ENCODE measurements at regions not wholly inside any gene's neighbourhood (a gene's known extent, or its start where the extent isn't known, plus 50 kb on each side); places are given as distances from the start of the nearest gene placed in this dataset.

GRCh38 chr5:120092649-120093048 lies 371.5 kb upstream of the PRR16 start:
- in situ Hi-C loops (cut with MboI) (no loop called here), intact Hi-C loops (cut with micrococcal nuclease) (loop anchor here (5.0 kb wide), 1 partner anchor 365 kb away; no protein-coding TSS in a partner anchor)
- Histone ChIP-seq H4K20me1 (replicated peaks; ENCODE audit: control insufficient read depth, insufficient read depth, low read length) (no peaks in the 10 kb centered on the region), H3K9me3 (replicated peaks; ENCODE audit: control insufficient read depth, insufficient read depth, low read depth, low read length) (no peaks in the 10 kb centered on the region), H3K79me2 (ENCODE audit: control insufficient read depth, insufficient read depth, low read length) (no peaks in the 10 kb centered on the region), H3K4me2 (ENCODE audit: insufficient read depth, low read length) (no peak overlapping the region), H3K36me3 (ENCODE audit: control insufficient read depth, insufficient read depth, low read length) (no peaks in the 10 kb centered on the region), H3K27ac (ENCODE audit: extremely low read depth, low read depth, low read length) (no peak overlapping the region), H3K27me3 (ENCODE audit: control insufficient read depth in 2 of 2, insufficient read depth in 2 of 2, low read length in 2 of 2) (no peaks in the 10 kb centered on the region), H3K4me3 (no peak overlapping the region), H2AFZ (ENCODE audit: low read depth, low read length) (no peak overlapping the region), H3K4me1 (replicated peaks in 1 of 2; ENCODE audit: control insufficient read depth in 2 of 2, insufficient read depth in 2 of 2, low read length in 2 of 2) (no peaks in the 10 kb centered on the region), H3K9ac (ENCODE audit: insufficient read depth in 1 of 2, low read depth in 2 of 2, low read length in 2 of 2) (no peak overlapping the region), H3K9me1 (ENCODE audit: control insufficient read depth, insufficient read depth, low read length) (no peaks in the 10 kb centered on the region)
- DNase-seq (ENCODE audit: extremely low read depth in 1 of 4, low spot score in 3 of 4) (no peak), ATAC-seq (no peak), FAIRE-seq (no peak)
- WGBS (ENCODE audit: insufficient coverage, low coverage, missing lambda C conversion rate) = 4% methylated on average over 2 of the region's 2 CpGs
- ChIA-PET CTCF (ENCODE audit: low intra/inter-chr PET ratio) (no interaction called here), POLR2A (no interaction called here)
- TF ChIP-seq MLX (CRISPR knock-in tag; conservative IDR thresholded peaks at IDR 0.05) = no peak
- no peak for TF ChIP-seq SIX5 (IDR thresholded peaks at IDR 0.05; ENCODE audit: borderline replicate concordance in 1 of 2, insufficient read depth in 1 of 2, low read depth in 1 of 2, low read length in 2 of 2)
- TF ChIP-seq ZBTB34 (CRISPR knock-in tag; IDR thresholded peaks at IDR 0.05) = no peak
- no peak for TF ChIP-seq SRSF9 (IDR thresholded peaks at IDR 0.05; ENCODE audit: borderline replicate concordance, low read depth, low read length)
- BruUV-seq (replicated peaks) = no TSS peak

Data from K562 (cell line).